Loucy (cell line): ENCODE measurements at regions not wholly inside any gene's neighbourhood (a gene's known extent, or its start where the extent isn't known, plus 50 kb on each side); places are given as distances from the start of the nearest gene placed in this dataset.

Experiments
- H2AFZ ChIP-seq: fragments of 200-600 bp; sonication (generic); 2 replicates; pipeline ENCODE4 v1.6.0; 2016; ENCODE audit warnings: antibody characterized with exemption, mild to moderate bottlenecking, low read length, moderate library complexity
- H3F3A ChIP-seq: fragments of 200-600 bp; 2 replicates; pipeline ENCODE4 v1.6.0; 2016; ENCODE audit warnings: antibody characterized with exemption, low read depth, mild to moderate bottlenecking
- H3K27me3 ChIP-seq: fragments of 200-600 bp; sonication (generic); 2 replicates; pipeline ENCODE4 v1.6.1; 2014; ENCODE audit warnings: low read length, mild to moderate bottlenecking; ENCODE audit not compliant: insufficient read depth, poor library complexity, severe bottlenecking
- H3K36me3 ChIP-seq: fragments of 200-600 bp; sonication (generic); 2 replicates; pipeline ENCODE4 v1.6.1; 2016; ENCODE audit warnings: low read length; ENCODE audit not compliant: insufficient read depth
- H3K4me1 ChIP-seq: fragments of 200-600 bp; sonication (generic); 2 replicates; pipeline ENCODE4 v1.5.1; 2014; ENCODE audit warnings: low read length, mild to moderate bottlenecking; ENCODE audit not compliant: insufficient read depth, poor library complexity, severe bottlenecking
- H3K4me2 ChIP-seq: fragments of 200-600 bp; sonication (generic); 2 replicates; pipeline ENCODE4 v1.6.0; 2014; ENCODE audit warnings: antibody characterized with exemption, low read length, low read depth, mild to moderate bottlenecking; ENCODE audit not compliant: poor library complexity, severe bottlenecking
- H3K4me3 ChIP-seq: fragments of 200-600 bp; sonication (generic); 2 replicates; pipeline ENCODE4 v1.5.1; 2014; ENCODE audit warnings: low read length, mild to moderate bottlenecking, mixed read lengths; ENCODE audit not compliant: poor library complexity, severe bottlenecking
- H3K79me2 ChIP-seq: fragments of 200-600 bp; sonication (generic); 2 replicates; pipeline ENCODE4 v1.6.1; 2014; ENCODE audit warnings: low read length; ENCODE audit not compliant: insufficient read depth
- H3K9ac ChIP-seq: fragments of 200-600 bp; sonication (generic); 2 replicates; pipeline ENCODE4 v1.6.0; 2014; ENCODE audit warnings: mild to moderate bottlenecking, low read depth, low read length, moderate library complexity; ENCODE audit not compliant: poor library complexity, severe bottlenecking
- H3K9me2 ChIP-seq: fragments of 200-600 bp; sonication (generic); replicated peaks from 2 replicates; pipeline ENCODE4 v1.6.1; 2016; ENCODE audit warnings: low read depth, low read length, mixed read lengths
- H3K9me3 ChIP-seq: fragments of 200-600 bp; sonication (generic); 2 replicates; pipeline ENCODE4 v1.6.1; 2014; ENCODE audit warnings: mild to moderate bottlenecking, antibody characterized with exemption, low read length, low read depth; ENCODE audit not compliant: insufficient read depth
- H4K20me1 ChIP-seq: fragments of 200-600 bp; sonication (generic); 2 replicates; pipeline ENCODE4 v1.6.0; 2014; ENCODE audit warnings: antibody characterized with exemption, low read length, mild to moderate bottlenecking; ENCODE audit not compliant: insufficient read depth, poor library complexity, severe bottlenecking
- CTCF ChIP-seq: fragments of 200-600 bp; sonication (generic); conservative IDR thresholded peaks from 2 replicates; pipeline ENCODE4 v1.5.1; 2014; ENCODE audit warnings: mild to moderate bottlenecking, antibody characterized with exemption, low read length
- EZH2phosphoT487 ChIP-seq: fragments of 200-600 bp; IDR thresholded peaks from 2 replicates; pipeline ENCODE4 v1.6.1; 2018; ENCODE audit warnings: antibody characterized with exemption, mild to moderate bottlenecking, moderate library complexity, borderline replicate concordance

DNA sequence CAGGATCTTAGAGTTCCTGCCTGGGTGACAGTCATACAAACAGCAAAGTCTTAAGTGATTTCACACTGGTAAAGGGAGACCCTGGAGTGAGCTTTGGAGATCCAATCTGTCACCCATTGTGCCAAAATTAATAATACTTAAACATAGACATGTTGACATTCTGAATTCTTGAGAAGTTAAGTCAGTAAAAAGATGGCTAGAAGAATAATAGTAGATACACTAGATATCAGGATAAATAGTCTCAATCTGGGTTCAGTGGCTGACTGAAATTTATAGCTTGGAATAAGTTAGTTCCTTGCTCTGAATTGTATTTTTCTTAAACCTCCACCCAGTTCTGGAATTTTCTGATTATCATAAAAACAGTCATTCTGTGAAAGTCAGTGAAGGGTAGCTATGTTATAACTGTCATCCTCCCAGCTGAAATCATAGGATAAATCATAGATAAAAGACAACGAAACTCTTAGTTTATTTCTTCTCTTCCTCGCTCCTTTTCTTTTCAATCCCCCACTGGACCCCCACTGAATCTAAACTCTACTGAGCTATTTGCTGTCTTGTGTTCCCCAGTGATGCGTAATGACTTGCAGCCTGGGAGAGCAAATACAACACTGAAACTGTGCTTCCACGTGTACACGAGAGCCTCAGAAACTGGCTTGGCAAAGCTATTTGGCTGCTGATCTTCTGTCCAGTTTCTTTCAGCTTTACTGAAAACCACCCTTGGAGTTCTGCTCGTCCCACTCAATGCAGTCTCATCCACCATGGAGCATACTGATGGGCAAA is 175.4 kb upstream of the TP63 start:
- TF ChIP-seq EZH2phosphoT487, result no peak
- TF ChIP-seq CTCF, result no peak

DNA sequence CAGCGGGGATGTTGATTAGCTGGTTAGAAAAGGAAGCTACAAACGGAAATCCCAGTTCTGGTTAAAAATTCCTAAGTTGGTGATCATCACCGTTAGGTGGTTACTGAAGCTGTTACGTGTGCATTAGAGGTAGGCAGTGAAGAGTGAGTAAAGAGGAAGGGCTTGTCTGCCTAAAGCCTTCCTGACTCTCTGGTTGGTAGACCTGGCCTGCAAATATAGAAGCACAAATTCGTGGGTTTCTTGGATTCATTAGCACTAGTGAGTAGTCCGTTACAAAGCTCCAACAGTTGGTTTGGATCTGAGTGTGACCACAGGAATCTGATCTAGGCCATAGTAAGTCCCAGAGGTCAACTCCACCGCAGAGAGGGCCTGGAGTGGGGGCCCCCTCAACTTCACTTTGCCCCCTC is 174.0 kb upstream of the TP63 start:
- Histone ChIP-seq H3K27me3 (no peaks in the 10 kb centered on the region), H3K9ac (no peak overlapping the region), H3K9me3 (no peaks in the 10 kb centered on the region), H3K79me2 (no peaks in the 10 kb centered on the region), H3F3A (no peaks in the 10 kb centered on the region), H4K20me1 (no peaks in the 10 kb centered on the region), H3K4me2 (no peak overlapping the region), H3K4me3 (no peak overlapping the region), H2AFZ (no peak overlapping the region), H3K4me1 (peaks cover 9% of the 10 kb centered on the region), H3K36me3 (no peaks in the 10 kb centered on the region), H3K9me2 (no peaks in the 10 kb centered on the region)
- TF ChIP-seq EZH2phosphoT487 (no peak), CTCF (no peak)

More for the DNA sequence above, 175.4 kb upstream of the TP63 start:
- Histone ChIP-seq H3K4me3 (no peak overlapping the region), H3K9me2 (no peaks in the 10 kb centered on the region), H3K9ac (no peak overlapping the region), H3K9me3 (no peaks in the 10 kb centered on the region), H3K4me2 (no peak overlapping the region), H3K79me2 (no peaks in the 10 kb centered on the region), H3K36me3 (no peaks in the 10 kb centered on the region), H2AFZ (no peak overlapping the region), H4K20me1 (no peaks in the 10 kb centered on the region), H3K4me1 (peaks cover 9% of the 10 kb centered on the region), H3F3A (no peaks in the 10 kb centered on the region), H3K27me3 (no peaks in the 10 kb centered on the region)

DNA sequence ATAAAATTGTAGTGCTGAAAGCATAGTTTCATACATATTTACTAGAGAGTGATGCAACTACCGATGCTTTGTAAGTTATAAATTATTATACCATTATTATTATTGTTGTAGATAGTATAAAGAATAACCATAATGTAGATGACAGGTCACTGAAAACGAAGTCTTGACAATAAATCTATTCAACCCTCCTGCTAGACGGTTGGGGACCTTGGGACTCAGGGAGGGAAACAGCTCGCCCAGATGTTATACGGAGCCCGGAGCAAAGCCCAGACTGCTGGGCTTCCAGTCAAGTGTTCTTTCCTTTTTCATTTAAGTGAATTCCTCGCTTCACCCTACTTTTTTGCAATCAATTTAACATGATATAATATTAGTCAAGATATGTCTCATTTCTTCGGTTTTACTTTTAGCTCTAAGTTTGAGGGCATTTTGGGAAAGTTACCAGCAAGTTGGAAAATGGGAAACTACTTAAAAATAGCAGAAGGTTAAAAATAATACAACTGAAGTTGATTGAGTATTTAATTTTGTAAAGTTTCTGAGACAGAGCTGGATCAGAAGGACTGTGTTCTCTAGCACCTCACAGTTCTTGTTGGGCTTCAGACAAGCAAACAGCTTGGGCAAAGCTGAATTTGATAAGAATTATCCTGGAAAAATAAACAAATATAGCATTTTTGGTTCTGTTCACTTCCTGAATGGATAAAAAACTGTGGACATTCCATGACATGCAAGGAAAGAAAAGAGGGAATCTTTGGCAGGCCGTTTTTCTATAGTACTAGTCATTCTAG is 173.4 kb upstream of the TP63 start:
- Histone ChIP-seq H4K20me1 (no peaks in the 10 kb centered on the region), H3K4me3 (no peak overlapping the region), H2AFZ (no peak overlapping the region), H3K4me2 (no peak overlapping the region), H3K4me1 (peaks cover 9% of the 10 kb centered on the region), H3K79me2 (no peaks in the 10 kb centered on the region), H3K36me3 (no peaks in the 10 kb centered on the region), H3K27me3 (no peaks in the 10 kb centered on the region), H3K9me2 (no peaks in the 10 kb centered on the region), H3K9ac (no peak overlapping the region), H3K9me3 (no peaks in the 10 kb centered on the region), H3F3A (no peaks in the 10 kb centered on the region)
- TF ChIP-seq CTCF (no peak), EZH2phosphoT487 (no peak)
